CD4-positive, alpha-beta T cell (primary cell): ENCODE measurements at regions not wholly inside any gene's neighbourhood (a gene's known extent, or its start where the extent isn't known, plus 50 kb on each side); places are given as distances from the start of the nearest gene placed in this dataset.
"Not testable (repeated sequence)": the region's sequence is repeated elsewhere in the genome, so short reads cannot be mapped to it uniquely, and the experiment has no call there.

ENCODE experiments used
- ATAC-seq: fragments of 200-7000 bp; cut with Tn5 transposase; one replicate; pipeline ENCODE4 v1.10.0; 2022; ENCODE audit warnings: mild to moderate bottlenecking; ENCODE audit not compliant: poor library complexity
- CTCF ChIA-PET: fragments of 350-600 bp; sonication (Branson Sonifier 250); formaldehyde crosslinking; loops from one replicate; lab custom pipeline; 2021; ENCODE audit warnings: antibody characterized with exemption, inconsistent platforms; lab: Charles Lee
- POLR2A ChIA-PET: fragments of 350-600 bp; sonication (Branson Sonifier 250); formaldehyde crosslinking; loops from one replicate; lab custom pipeline; 2021; ENCODE audit warnings: antibody characterized with exemption, inconsistent platforms; lab: Charles Lee
- DNase-seq, 14 experiments: peaks; one replicate each; pipeline ENCODE4 v3.0.0-alpha.2; 2013 to 2020; ENCODE audit warnings: mixed read lengths in 2 of 14
- H3K27ac ChIP-seq, 2 donors: one replicate each; pipeline versions ENCODE4 v1.5.1 to v1.7.0; 2013; ENCODE audit warnings: low read length in 2 of 2, low read depth in 1 of 2, mild to moderate bottlenecking in 1 of 2
- H3K27me3 ChIP-seq, 2 experiments: 1 replicate in 1 of 2; 2 replicates in 1 of 2; pipeline versions ENCODE4 v1.6.1 to v1.7.0; 2013; ENCODE audit warnings: low read length in 2 of 2, control low read depth in 1 of 2, mild to moderate bottlenecking in 1 of 2, moderate library complexity in 1 of 2; ENCODE audit not compliant: insufficient read depth in 2 of 2, control insufficient read depth in 1 of 2
- H3K36me3 ChIP-seq: one replicate; pipeline ENCODE4 v1.6.1; 2013; ENCODE audit warnings: low read length, control low read depth; ENCODE audit not compliant: insufficient read depth
- H3K4me1 ChIP-seq: one replicate; pipeline ENCODE4 v1.6.1; 2013; ENCODE audit warnings: low read length, control low read depth; ENCODE audit not compliant: insufficient read depth
- H3K4me3 ChIP-seq: one replicate; pipeline ENCODE4 v1.5.1; 2013; ENCODE audit warnings: mild to moderate bottlenecking, low read length, moderate library complexity
- H3K9me3 ChIP-seq, 2 experiments: 1 replicate in 1 of 2; 2 replicates in 1 of 2; pipeline versions ENCODE4 v1.6.1 to v1.7.0; 2013; ENCODE audit warnings: low read length in 2 of 2, mild to moderate bottlenecking in 2 of 2, control low read depth in 1 of 2, moderate library complexity in 1 of 2; ENCODE audit not compliant: control insufficient read depth in 1 of 2, insufficient read depth in 1 of 2
- H3K27ac Mint-ChIP-seq: one replicate; pipeline ENCODE4 v1.8.0; 2020; ENCODE audit warnings: mixed read lengths
- H3K27me3 Mint-ChIP-seq: one replicate; pipeline ENCODE4 v1.8.0; 2021; ENCODE audit warnings: mixed read lengths
- H3K36me3 Mint-ChIP-seq: one replicate; pipeline ENCODE4 v1.8.0; 2021; ENCODE audit warnings: low read depth, mixed read lengths
- H3K4me1 Mint-ChIP-seq: one replicate; pipeline ENCODE4 v1.8.0; 2021; ENCODE audit warnings: low read depth, mixed read lengths
- H3K4me3 Mint-ChIP-seq: one replicate; pipeline ENCODE4 v1.8.0; 2020; ENCODE audit warnings: mild to moderate bottlenecking, mixed read lengths
- H3K9me3 Mint-ChIP-seq: one replicate; pipeline ENCODE4 v1.8.0; 2020; ENCODE audit warnings: mixed read lengths
- intact Hi-C, 2 experiments: fragments of 100-400 bp; cut with DNase I in 1 of 2; cut with micrococcal nuclease in 1 of 2; formaldehyde crosslinking; loops; one replicate each; pipeline versions ENCODE4 v1.15.1 to v1.9.0; 2023 to 2025; cut with DNase I, micrococcal nuclease
- TF ChIP-seq, protein P1 (sequence below): fragments of 200-600 bp; IDR thresholded peaks from one replicate; pipeline ENCODE4 v1.8.0; 2022; ENCODE audit warnings: antibody characterized with exemption, mild to moderate bottlenecking

DNA sequence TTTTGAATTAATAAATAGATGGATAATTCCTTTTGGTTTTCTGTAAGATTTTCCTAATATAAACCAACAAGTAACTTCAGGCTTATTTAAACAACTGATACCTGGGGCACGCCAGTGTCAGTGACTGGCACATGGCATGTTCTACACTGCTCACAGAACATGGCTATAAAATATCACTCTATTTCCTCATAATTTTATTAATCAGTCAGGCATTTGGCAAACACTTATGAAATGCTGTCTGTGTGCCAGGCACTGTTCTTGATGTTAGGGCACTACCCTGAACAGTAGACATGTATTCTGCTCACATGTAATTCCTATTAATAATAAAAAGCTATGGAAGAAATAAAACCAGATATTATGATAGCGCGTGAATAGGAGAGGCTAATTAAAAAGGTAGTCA is 661.0 kb downstream of the DTWD2 start:
- no peaks in the 10 kb centered on the region for H3K27me3 Mint-ChIP-seq

DNA sequence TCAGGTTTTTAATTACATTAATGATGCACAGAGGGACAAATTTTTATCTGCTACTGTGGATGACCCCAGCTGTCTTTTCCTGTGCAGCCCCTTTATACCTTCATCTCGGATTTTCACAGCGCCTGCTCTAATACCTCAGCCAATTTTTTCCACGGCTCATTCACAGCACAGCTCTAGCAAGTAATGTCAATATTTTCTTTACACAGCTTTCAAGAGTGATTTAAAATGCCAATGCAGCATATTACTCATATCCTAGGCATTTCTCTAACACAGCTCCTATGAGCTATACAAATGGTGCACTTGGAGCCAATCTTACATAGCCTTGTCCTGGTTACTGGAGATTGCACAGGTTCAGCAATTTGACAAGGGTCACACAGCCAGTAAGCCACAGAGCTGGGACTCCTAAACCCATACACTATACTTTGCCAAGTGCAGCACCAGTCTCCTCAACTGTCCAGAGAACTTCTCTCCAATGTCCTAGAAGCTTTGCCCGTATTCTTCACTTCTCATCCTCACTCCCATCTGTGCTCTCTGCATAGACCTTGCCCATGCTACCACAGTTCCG is 661.8 kb downstream of the DTWD2 start:
- peaks cover 8% of the 10 kb centered on the region for H3K9me3 Mint-ChIP-seq
- no peaks in the 10 kb centered on the region for H3K27me3 Mint-ChIP-seq

More for the DNA sequence above, 661.0 kb downstream of the DTWD2 start:
- DNase-seq (no peak), ATAC-seq (no peak)
- H3K4me1 Mint-ChIP-seq: no peaks in the 10 kb centered on the region
- Histone ChIP-seq H3K9me3 (peaks cover 0 to 17% of the 10 kb centered on the region in 2 experiments), H3K27ac (no peak overlapping the region), H3K36me3 (no peaks in the 10 kb centered on the region), H3K27me3 (no peaks in the 10 kb centered on the region), H3K4me3 (no peak overlapping the region), H3K4me1 (no peaks in the 10 kb centered on the region)
- H3K4me3 Mint-ChIP-seq: no peak overlapping the region
- ChIA-PET CTCF (no interaction called here), POLR2A (no interaction called here)
- peaks cover 4% of the 10 kb centered on the region for H3K9me3 Mint-ChIP-seq
- TF ChIP-seq, protein P1, sequence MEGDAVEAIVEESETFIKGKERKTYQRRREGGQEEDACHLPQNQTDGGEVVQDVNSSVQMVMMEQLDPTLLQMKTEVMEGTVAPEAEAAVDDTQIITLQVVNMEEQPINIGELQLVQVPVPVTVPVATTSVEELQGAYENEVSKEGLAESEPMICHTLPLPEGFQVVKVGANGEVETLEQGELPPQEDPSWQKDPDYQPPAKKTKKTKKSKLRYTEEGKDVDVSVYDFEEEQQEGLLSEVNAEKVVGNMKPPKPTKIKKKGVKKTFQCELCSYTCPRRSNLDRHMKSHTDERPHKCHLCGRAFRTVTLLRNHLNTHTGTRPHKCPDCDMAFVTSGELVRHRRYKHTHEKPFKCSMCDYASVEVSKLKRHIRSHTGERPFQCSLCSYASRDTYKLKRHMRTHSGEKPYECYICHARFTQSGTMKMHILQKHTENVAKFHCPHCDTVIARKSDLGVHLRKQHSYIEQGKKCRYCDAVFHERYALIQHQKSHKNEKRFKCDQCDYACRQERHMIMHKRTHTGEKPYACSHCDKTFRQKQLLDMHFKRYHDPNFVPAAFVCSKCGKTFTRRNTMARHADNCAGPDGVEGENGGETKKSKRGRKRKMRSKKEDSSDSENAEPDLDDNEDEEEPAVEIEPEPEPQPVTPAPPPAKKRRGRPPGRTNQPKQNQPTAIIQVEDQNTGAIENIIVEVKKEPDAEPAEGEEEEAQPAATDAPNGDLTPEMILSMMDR: no peak
- no peak overlapping the region for H3K27ac Mint-ChIP-seq
- intact Hi-C loops: no loop called here
- H3K36me3 Mint-ChIP-seq: no peaks in the 10 kb centered on the region

DNA sequence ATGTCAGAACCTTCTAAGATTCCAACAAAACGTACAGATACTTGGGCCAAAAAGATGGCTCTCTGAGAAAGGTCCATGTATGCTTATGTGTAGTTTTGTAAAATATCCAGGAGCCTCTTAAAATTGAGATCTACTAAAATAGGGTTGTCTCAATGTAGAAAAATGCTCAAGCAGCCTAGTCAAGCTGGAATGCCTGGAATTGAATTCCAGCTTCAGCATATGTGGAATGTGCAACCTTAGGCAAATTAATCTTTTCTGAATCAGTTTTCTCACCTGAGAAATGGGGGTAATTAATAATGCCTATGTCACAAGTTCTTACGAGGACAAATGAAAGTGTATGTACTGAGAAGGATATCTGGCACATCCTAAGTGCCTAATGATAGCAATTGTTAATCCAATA is 662.4 kb downstream of the DTWD2 start:
- Mint-ChIP-seq H3K4me3 (no peak overlapping the region), H3K36me3 (no peaks in the 10 kb centered on the region), H3K27ac (no peak overlapping the region), H3K9me3 (peaks cover 8% of the 10 kb centered on the region), H3K4me1 (no peaks in the 10 kb centered on the region), H3K27me3 (no peaks in the 10 kb centered on the region)
- ChIA-PET POLR2A (no interaction called here), CTCF (no interaction called here)
- no peaks in the 10 kb centered on the region for H3K27me3 ChIP-seq
- H3K36me3 ChIP-seq: no peaks in the 10 kb centered on the region
- no peak overlapping the region for H3K27ac ChIP-seq
- H3K4me1 ChIP-seq: no peaks in the 10 kb centered on the region
- intact Hi-C loops: no loop called here
- H3K9me3 ChIP-seq: peaks cover 0 to 20% of the 10 kb centered on the region in 2 experiments
- no peak overlapping the region for H3K4me3 ChIP-seq
- no peak for ATAC-seq
- TF ChIP-seq, protein P1: no peak
- no peak for DNase-seq

More for the DNA sequence above, 661.8 kb downstream of the DTWD2 start:
- Histone ChIP-seq H3K27ac (no peak overlapping the region), H3K9me3 (peaks cover 0 to 20% of the 10 kb centered on the region in 2 experiments), H3K4me3 (no peak overlapping the region), H3K4me1 (no peaks in the 10 kb centered on the region), H3K36me3 (no peaks in the 10 kb centered on the region), H3K27me3 (no peaks in the 10 kb centered on the region)
- no peaks in the 10 kb centered on the region for H3K36me3 Mint-ChIP-seq
- POLR2A ChIA-PET: no interaction called here
- DNase-seq (no peak), ATAC-seq (no peak)
- H3K4me3 Mint-ChIP-seq: no peak overlapping the region
- no peaks in the 10 kb centered on the region for H3K4me1 Mint-ChIP-seq
- intact Hi-C loops: no loop called here
- CTCF ChIA-PET: no interaction called here
- no peak overlapping the region for H3K27ac Mint-ChIP-seq
- TF ChIP-seq, protein P1: no peak

DNA sequence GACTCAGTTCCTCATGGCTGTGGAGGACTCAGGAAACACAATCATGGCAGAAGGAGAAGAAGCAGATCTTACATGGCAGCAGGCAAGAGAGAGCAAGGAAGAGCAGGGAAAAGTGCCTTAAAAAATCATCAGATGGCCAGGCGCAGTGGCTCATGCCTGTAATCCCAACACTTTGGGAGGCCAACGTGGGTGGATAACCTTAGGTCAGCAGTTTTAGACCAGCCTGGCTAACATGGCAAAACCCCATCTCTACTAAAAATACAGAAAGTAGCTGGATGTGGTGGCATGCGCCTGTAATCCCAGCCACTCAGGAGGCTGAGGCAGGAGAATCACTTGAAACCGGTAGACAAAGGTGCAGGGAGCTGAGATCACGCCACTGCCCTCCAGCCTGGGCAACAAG is 664.6 kb downstream of the DTWD2 start:
- ATAC-seq, H3K4me3 Mint-ChIP-seq, H3K27me3 Mint-ChIP-seq, H3K27me3 ChIP-seq, intact Hi-C loops, POLR2A ChIA-PET, CTCF ChIA-PET, H3K36me3 Mint-ChIP-seq, H3K27ac Mint-ChIP-seq, H3K4me1 Mint-ChIP-seq, H3K4me3 ChIP-seq, DNase-seq, H3K36me3 ChIP-seq, H3K27ac ChIP-seq, H3K4me1 ChIP-seq: not testable (repeated sequence)
- H3K9me3 ChIP-seq: peaks cover 0 to 28% of the 10 kb centered on the region in 2 experiments
- peaks cover 13% of the 10 kb centered on the region for H3K9me3 Mint-ChIP-seq
